Peyer's patch (tissue), 4 donors: ENCODE measurements at regions not wholly inside any gene's neighbourhood (a gene's known extent, or its start where the extent isn't known, plus 50 kb on each side); places are given as distances from the start of the nearest gene placed in this dataset.

ENCODE experiments used
- POLR2A ChIP-seq, 2 donors: fragments of 450-650 bp; IDR thresholded peaks; one replicate each; pipeline ENCODE4 v1.5.1; 2017; ENCODE audit warnings: antibody characterized with exemption in 2 of 2, mild to moderate bottlenecking in 2 of 2, moderate library complexity in 2 of 2
- TF ChIP-seq, protein P1 (sequence below), 6 experiments: fragments of 450-650 bp in 4 of 6; fragments of 200-600 bp in 2 of 6; sonication (generic) in 1 of 6; IDR thresholded peaks; one replicate each; pipeline ENCODE4 v1.5.1; 2017 to 2019; ENCODE audit warnings: antibody characterized with exemption in 6 of 6, mild to moderate bottlenecking in 3 of 6, moderate library complexity in 1 of 6

DNA sequence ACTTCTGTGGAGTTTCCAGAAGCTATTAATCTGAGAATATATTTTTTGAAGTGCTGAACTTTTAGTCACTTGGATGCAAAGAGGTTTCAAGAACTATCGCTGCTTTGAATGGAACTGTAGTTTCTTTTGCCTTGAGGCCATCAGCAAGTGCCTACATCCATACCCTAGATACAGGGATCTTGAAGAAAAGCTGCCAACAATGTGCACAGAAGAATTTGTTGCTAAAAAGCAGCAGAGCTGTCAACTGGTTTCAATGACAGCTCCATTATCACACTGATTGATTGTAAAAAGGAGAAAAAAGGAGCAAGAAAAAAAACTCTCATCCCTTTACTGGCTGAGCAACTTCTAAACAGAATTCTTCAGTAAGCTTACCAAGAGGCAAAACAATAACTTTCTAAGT is 251.0 kb upstream of the NRSN1 start:
- no peak for TF ChIP-seq POLR2A (IDR thresholded peaks at IDR 0.05)
- TF ChIP-seq, protein P1, sequence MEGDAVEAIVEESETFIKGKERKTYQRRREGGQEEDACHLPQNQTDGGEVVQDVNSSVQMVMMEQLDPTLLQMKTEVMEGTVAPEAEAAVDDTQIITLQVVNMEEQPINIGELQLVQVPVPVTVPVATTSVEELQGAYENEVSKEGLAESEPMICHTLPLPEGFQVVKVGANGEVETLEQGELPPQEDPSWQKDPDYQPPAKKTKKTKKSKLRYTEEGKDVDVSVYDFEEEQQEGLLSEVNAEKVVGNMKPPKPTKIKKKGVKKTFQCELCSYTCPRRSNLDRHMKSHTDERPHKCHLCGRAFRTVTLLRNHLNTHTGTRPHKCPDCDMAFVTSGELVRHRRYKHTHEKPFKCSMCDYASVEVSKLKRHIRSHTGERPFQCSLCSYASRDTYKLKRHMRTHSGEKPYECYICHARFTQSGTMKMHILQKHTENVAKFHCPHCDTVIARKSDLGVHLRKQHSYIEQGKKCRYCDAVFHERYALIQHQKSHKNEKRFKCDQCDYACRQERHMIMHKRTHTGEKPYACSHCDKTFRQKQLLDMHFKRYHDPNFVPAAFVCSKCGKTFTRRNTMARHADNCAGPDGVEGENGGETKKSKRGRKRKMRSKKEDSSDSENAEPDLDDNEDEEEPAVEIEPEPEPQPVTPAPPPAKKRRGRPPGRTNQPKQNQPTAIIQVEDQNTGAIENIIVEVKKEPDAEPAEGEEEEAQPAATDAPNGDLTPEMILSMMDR (IDR thresholded peaks at IDR 0.05) = no peak
